Activated naive CD8-positive, alpha-beta T cell (primary cell): ENCODE measurements at regions not wholly inside any gene's neighbourhood (a gene's known extent, or its start where the extent isn't known, plus 50 kb on each side); places are given as distances from the start of the nearest gene placed in this dataset.

Experiments
- H3K27ac Mint-ChIP-seq: one replicate; pipeline ENCODE4 v1.8.0; 2021; ENCODE audit warnings: mixed read lengths
- H3K27me3 Mint-ChIP-seq: one replicate; pipeline ENCODE4 v1.8.0; 2021; ENCODE audit warnings: mixed read lengths
- H3K36me3 Mint-ChIP-seq: one replicate; pipeline ENCODE4 v1.8.0; 2021; ENCODE audit warnings: mixed read lengths
- H3K4me1 Mint-ChIP-seq: one replicate; pipeline ENCODE4 v1.8.0; 2021; ENCODE audit warnings: low read depth, mixed read lengths
- H3K4me3 Mint-ChIP-seq: one replicate; pipeline ENCODE4 v1.8.0; 2021; ENCODE audit warnings: mild to moderate bottlenecking, mixed read lengths
- H3K9me3 Mint-ChIP-seq: one replicate; pipeline ENCODE4 v1.8.0; 2021; ENCODE audit warnings: low read depth, mixed read lengths

DNA sequence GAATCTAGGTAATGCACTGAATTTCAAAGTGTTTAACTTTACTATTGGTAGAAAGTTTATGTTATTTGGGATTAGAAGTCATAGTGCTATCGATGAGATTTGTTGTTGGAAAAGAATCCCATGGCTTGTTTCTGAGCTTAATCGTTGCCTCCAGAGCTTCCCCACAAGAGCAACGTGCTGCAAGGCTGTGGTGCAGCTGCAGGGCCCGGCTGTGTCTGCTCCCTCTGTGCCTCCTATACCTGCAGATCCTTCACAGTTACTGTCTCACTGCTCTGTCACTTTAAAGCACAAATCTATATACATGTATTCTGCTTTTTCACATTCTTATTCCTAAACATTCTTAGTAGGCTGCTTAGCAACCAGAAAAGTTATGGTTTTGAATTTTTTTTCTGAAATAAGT is 826.6 kb upstream of the COBL start:
- Mint-ChIP-seq H3K36me3 (no peaks in the 10 kb centered on the region), H3K27ac (no peak overlapping the region), H3K27me3 (no peaks in the 10 kb centered on the region), H3K4me1 (no peaks in the 10 kb centered on the region), H3K9me3 (peaks cover 3% of the 10 kb centered on the region), H3K4me3 (no peak overlapping the region)

DNA sequence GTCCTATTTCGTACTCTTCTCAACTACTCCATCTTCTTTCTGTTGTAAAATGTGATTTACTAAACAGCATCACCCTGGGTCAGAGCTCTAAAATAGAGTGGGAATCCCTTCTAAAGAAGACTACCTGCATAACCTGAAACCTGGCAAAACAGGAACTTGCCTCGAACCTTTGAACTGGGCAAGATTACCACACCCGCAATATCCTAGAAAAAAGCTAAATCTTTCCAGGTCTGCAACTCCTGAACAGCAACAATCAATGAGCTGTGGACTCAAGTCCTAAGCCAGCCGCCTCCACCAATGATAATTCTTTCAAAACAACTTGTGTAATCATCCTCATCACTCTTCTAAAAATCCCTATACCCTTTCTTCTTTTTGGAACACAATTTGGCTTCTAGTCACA is 824.2 kb upstream of the COBL start:
- Mint-ChIP-seq H3K9me3 (peaks cover 3% of the 10 kb centered on the region), H3K36me3 (no peaks in the 10 kb centered on the region), H3K27ac (no peak overlapping the region), H3K4me1 (no peaks in the 10 kb centered on the region), H3K27me3 (no peaks in the 10 kb centered on the region), H3K4me3 (no peak overlapping the region)

DNA sequence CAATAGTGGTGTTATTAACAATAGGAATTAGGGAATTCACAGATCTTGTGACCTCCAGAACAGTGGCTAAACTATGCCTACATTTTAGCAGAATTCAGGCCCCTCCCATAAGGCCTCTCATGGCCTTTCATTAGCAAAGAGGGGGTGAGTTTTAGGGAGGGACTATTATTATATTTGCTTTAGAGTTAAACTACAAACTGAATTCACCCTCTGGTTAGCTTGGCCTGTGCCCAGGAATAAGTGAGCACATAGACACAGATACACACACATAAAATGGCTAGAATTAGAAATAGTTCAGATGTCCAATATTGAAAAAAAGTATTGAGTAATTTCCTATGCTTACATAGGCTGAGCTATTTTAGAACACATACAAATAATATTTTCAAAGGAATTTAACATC is 818.8 kb upstream of the COBL start:
- H3K36me3 Mint-ChIP-seq = no peaks in the 10 kb centered on the region
- H3K4me1 Mint-ChIP-seq = no peaks in the 10 kb centered on the region
- no peak overlapping the region for H3K27ac Mint-ChIP-seq
- H3K27me3 Mint-ChIP-seq = no peaks in the 10 kb centered on the region
- no peaks in the 10 kb centered on the region for H3K9me3 Mint-ChIP-seq
- H3K4me3 Mint-ChIP-seq = no peak overlapping the region

DNA sequence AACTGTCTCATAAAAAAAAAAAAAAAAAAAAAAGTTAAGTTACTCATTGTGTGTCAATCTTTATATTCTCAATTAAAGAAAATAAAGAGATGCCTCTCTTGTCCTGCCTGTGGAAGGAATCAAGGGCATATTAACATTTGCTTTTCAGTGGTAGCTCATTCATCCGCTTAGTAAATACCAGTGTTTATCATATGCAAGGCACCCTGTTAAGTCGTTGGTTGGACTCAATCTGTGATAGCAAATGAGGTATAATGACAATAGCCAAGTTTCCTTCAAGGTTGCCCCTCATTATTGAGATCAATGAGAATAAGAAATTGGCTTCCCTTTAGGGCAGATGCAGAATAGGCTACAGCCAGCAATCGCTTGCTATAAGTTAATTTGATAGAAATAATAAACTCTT is 812.7 kb upstream of the COBL start:
- H3K36me3 Mint-ChIP-seq = no peaks in the 10 kb centered on the region
- no peaks in the 10 kb centered on the region for H3K9me3 Mint-ChIP-seq
- H3K27me3 Mint-ChIP-seq = no peaks in the 10 kb centered on the region
- H3K4me1 Mint-ChIP-seq = no peaks in the 10 kb centered on the region
- no peak overlapping the region for H3K27ac Mint-ChIP-seq
- no peak overlapping the region for H3K4me3 Mint-ChIP-seq

DNA sequence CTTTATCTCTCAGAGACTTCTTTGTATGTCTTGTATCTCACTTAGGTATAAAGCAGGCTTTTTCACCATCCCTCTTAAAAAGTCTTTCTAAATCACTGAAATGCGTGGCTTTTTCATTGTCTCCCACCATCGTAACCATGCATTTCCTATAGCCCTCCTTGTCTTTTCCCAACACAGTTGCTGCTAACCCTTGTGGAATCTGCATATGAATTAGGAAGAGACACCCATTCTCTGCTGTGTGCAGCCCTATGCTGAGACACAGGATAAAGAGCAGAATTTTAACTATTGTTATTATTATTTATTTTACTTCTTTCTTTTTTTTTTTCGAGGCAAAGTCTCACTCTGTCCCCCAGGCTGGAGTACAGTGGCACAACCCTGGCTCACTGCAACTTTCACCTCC is 804.3 kb upstream of the COBL start:
- H3K36me3 Mint-ChIP-seq = no peaks in the 10 kb centered on the region
- H3K4me3 Mint-ChIP-seq = no peak overlapping the region
- no peaks in the 10 kb centered on the region for H3K4me1 Mint-ChIP-seq
- H3K27ac Mint-ChIP-seq = no peak overlapping the region
- no peaks in the 10 kb centered on the region for H3K27me3 Mint-ChIP-seq
- H3K9me3 Mint-ChIP-seq = peaks cover 6% of the 10 kb centered on the region

DNA sequence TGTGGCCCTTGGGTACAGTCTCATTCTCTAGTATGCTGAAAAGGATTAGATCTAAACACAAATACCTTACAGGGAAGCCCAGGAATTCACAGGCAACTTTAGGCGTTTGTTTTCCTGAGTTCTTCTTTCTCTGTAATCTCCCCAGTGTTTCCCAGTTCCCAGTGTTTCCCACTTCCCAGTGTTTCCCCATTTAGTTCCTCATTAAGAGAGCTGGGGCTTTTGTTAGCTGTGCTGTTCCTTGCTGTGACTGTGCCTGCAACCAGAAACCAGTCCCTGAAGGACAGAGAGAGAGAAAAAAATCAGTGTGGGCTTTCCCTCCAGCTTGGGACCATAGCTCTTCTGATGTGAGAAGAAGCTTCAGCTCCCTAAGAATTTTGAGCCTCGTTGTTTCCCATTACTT is 802.9 kb upstream of the COBL start:
- Mint-ChIP-seq H3K36me3 (no peaks in the 10 kb centered on the region), H3K27ac (no peak overlapping the region)

DNA sequence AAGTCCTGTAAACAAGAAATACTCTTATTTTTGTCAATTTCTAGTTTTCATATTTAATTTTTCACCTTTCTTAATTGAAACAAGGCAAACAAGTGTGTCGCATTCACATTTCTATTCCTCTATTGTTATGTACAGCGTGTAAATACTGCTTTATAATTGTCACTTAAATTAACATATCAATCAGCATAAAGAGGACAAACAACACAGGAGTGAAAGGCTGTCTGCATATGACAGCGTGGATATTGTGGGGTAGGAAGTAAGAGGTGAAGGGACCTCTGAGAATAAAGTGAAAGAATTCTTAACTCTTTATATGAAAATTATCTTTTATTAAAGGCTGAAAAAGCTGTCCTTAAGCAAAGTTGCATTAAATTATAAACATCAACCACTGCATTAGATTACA is 797.9 kb upstream of the COBL start:
- Mint-ChIP-seq H3K27me3 (no peaks in the 10 kb centered on the region), H3K9me3 (no peaks in the 10 kb centered on the region), H3K27ac (no peak overlapping the region), H3K4me1 (no peaks in the 10 kb centered on the region), H3K36me3 (no peaks in the 10 kb centered on the region), H3K4me3 (no peak overlapping the region)

More for the DNA sequence above, 802.9 kb upstream of the COBL start:
- H3K4me3 Mint-ChIP-seq = no peak overlapping the region
- no peaks in the 10 kb centered on the region for H3K4me1 Mint-ChIP-seq
- H3K9me3 Mint-ChIP-seq = peaks cover 6% of the 10 kb centered on the region
- H3K27me3 Mint-ChIP-seq = no peaks in the 10 kb centered on the region

DNA sequence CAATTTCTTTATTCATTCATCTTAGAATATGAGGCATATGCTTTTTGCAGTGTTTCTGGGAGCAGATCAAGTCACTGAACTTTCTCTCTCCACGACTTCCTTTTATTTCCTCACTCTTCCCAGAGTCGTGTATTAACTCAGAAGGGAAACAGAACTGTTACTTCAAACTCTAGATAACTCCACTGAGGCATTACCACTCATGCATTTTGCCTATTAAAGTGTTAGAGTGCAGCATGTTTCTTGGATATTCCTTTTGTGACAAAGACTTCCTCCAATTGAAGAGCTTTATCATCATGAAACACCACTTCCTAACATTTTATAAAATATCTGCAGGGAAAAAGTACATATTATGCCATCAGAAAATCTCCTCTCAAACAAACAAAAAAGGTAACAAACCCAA is 797.4 kb upstream of the COBL start:
- H3K9me3 Mint-ChIP-seq = no peaks in the 10 kb centered on the region
- H3K27me3 Mint-ChIP-seq = no peaks in the 10 kb centered on the region
- H3K4me3 Mint-ChIP-seq = no peak overlapping the region
- no peaks in the 10 kb centered on the region for H3K36me3 Mint-ChIP-seq
- no peak overlapping the region for H3K27ac Mint-ChIP-seq
- no peaks in the 10 kb centered on the region for H3K4me1 Mint-ChIP-seq

DNA sequence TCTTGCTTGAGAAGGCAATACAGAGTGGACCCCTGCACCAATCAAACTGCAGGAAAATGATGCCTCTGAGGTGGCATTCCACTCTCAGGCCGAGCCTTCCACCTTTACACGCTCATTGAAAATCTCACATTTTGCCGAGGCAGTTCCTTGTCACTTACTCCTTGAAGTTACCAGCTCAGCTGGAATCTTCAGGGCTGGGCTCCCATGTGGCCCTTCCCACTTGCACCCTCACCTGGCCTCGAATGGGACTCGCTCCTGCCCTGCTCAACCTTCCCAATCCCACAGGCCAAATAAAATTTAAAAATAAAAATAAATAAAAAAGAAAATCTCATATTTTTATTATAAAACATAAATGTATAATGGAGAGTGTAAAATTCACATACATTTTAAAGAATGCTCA is 790.7 kb upstream of the COBL start:
- Mint-ChIP-seq H3K4me3 (no peak overlapping the region), H3K9me3 (no peaks in the 10 kb centered on the region), H3K27ac (no peak overlapping the region), H3K27me3 (no peaks in the 10 kb centered on the region), H3K36me3 (no peaks in the 10 kb centered on the region), H3K4me1 (no peaks in the 10 kb centered on the region)

DNA sequence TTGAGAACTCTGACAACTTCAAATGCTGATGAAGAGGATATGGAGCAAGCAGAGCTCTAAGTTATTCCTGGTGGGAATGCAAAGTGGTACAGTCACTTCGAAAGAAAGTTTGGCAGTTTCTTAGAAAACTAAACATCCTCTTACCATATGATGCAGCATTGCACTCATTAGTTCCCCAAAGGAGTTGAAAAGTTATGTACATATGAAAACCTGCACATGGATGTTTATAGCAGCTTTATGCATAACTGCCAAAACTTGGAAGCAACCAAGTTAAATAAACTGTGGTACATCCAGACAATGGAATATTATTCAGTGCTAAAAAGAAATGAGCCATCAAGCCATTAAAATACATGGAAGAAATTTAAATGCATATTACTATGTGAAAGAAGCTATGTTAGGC is 779.3 kb upstream of the COBL start:
- Mint-ChIP-seq H3K4me1 (no peaks in the 10 kb centered on the region), H3K27ac (no peak overlapping the region), H3K9me3 (peaks cover 9% of the 10 kb centered on the region), H3K27me3 (no peaks in the 10 kb centered on the region), H3K4me3 (no peak overlapping the region), H3K36me3 (no peaks in the 10 kb centered on the region)

DNA sequence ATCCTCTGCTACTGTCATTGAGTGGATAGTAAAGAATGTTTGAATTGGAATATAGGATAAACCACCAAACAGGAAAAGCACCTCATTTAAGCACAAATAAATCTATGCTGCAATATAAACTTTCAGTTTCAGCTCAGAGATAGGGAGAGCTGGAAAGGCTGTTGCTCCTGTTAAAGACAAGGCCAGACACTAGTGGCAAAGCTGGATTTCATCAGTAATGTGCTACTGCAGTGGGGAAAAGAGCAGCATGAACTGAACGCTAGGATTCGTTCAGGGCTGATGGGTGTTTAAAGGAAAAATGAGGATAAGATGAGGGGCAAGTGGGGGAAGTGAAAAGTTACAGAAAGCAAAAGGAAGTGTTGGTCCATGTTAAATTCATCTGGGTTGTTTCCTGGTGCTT is 775.4 kb upstream of the COBL start:
- peaks cover 5% of the 10 kb centered on the region for H3K27me3 Mint-ChIP-seq
- H3K9me3 Mint-ChIP-seq = peaks cover 4% of the 10 kb centered on the region
- H3K4me1 Mint-ChIP-seq = no peaks in the 10 kb centered on the region
- no peak overlapping the region for H3K27ac Mint-ChIP-seq
- no peak overlapping the region for H3K4me3 Mint-ChIP-seq
- H3K36me3 Mint-ChIP-seq = no peaks in the 10 kb centered on the region

DNA sequence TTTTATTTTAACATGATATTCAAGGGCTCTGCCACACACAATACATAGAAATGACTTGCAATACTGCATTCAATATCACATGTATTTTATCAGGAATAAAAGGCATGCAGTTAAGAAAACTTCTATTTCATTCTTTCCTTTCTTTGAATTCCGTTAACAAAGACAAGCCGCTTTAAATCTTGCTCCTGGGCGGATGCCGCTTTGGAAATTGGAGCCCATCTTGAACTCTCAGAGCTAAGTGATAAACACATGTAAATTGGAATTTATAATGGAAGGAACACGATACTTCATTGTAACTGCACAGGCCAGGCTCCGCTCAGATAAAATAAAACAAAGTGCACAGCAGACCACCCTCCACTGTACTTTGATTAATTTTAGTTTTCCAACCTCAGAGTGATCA is 774.5 kb upstream of the COBL start:
- Mint-ChIP-seq H3K27me3 (peaks cover 5% of the 10 kb centered on the region), H3K36me3 (no peaks in the 10 kb centered on the region), H3K9me3 (peaks cover 2% of the 10 kb centered on the region), H3K4me1 (no peaks in the 10 kb centered on the region), H3K27ac (no peak overlapping the region), H3K4me3 (no peak overlapping the region)

DNA sequence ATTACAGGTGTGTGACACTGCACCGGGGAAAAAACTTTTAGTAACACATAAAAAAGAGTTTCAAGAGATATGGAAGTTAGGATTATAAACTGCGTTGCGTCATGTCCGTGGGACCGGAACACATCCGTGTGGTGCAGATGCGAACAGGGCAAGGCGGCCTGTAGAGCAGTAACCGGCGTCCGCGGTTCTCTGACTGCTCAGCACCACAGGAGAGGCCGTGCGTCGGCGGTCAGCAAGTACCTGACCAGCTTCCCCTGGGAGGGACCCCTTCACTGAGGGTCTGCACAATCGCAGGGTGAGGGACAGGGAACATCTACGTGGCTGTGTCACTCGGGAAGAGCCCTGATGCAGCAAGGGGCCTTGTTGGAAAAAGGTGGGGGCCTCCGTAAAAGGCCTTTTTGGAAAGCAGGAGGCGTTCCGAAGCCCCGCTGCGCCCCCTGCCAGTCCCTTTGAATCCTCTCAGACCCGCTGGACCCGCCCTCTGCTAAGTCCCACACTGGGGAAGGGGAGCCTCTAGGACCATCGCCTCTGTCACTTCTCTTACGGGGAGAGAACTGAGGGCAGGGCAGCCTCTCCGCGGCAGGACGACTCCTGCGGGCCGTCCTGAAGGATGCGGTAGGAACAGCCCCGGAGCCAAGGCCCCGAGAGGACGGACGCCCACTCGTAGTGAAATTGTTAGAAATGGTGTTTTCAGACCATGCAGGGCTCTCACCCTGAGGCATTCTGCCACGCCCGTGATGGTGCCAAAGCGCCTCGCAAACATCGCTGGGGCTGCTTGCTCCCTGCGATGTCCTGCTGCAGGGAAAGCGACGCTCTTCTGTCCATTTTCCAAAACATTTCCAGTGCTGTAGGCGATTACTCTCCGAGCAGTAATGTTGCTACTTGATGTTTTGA is 771.6 kb upstream of the COBL start:
- Mint-ChIP-seq H3K4me3 (no peak overlapping the region), H3K9me3 (no peaks in the 10 kb centered on the region), H3K27me3 (peaks cover 5% of the 10 kb centered on the region), H3K4me1 (no peaks in the 10 kb centered on the region), H3K36me3 (no peaks in the 10 kb centered on the region), H3K27ac (no peak overlapping the region)

DNA sequence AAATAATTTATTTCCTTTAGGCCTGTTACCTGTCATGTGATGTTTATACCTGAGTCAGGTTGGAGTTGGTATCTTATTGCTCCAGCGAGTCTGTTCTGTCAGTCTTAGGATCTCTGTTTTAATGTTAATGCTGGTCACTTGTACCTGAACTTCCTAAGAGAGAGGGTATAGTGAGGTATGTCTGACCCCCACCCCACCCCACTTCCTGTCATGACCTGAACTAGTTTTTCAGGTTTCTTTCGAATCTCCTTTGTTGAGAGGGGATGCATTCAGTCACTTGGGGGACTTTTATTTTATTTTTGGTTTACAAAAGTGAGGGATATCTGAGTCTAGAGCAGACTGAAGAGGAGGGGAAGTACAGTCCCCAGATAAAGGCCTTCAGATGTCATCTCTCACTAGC is 769.0 kb upstream of the COBL start:
- Mint-ChIP-seq H3K4me1 (no peaks in the 10 kb centered on the region), H3K4me3 (no peak overlapping the region), H3K9me3 (no peaks in the 10 kb centered on the region), H3K27ac (no peak overlapping the region), H3K27me3 (peaks cover 5% of the 10 kb centered on the region), H3K36me3 (no peaks in the 10 kb centered on the region)

DNA sequence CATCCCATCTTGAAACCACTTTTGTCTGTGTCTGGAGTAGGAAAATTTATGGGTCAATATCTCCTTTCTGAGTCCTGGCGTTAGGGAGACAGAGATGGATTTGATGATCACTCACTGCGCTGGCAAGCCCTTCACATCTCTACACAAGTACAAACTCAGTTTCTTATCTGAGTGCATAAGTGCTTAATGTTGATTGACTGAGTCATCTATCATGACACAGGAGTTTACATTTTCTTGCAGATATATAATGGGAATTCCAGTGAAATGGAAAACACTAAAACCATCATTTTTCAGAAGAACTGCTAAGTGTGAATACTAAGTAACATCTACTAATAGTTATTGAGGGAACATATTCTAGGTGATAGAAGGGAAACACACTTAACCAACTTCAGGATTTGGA is 763.9 kb upstream of the COBL start:
- no peak overlapping the region for H3K4me3 Mint-ChIP-seq

DNA sequence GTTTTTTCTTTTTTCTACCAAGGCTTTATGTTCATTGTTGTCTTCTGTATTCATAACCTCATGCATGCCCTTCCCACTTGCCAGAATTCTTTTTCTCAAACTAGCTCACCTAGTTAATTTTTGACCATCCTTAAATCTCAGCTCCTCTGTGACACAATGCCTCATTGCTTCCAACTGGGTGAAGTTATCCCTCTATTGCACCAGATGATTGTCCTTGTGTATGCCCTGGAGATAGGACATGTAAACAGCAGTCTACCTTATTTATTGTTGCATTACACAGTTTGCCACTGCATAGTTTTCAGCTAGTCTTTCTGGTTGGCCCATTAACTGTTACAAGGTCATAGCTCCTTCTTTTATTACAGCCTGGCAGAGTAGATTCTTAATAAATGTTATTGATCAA is 763.1 kb upstream of the COBL start:
- H3K27ac Mint-ChIP-seq = no peak overlapping the region
- no peaks in the 10 kb centered on the region for H3K9me3 Mint-ChIP-seq
- no peaks in the 10 kb centered on the region for H3K27me3 Mint-ChIP-seq
- H3K4me1 Mint-ChIP-seq = no peaks in the 10 kb centered on the region
- H3K36me3 Mint-ChIP-seq = no peaks in the 10 kb centered on the region
- H3K4me3 Mint-ChIP-seq = no peak overlapping the region

More for the DNA sequence above, 763.9 kb upstream of the COBL start:
- Mint-ChIP-seq H3K27ac (no peak overlapping the region), H3K27me3 (no peaks in the 10 kb centered on the region), H3K36me3 (no peaks in the 10 kb centered on the region), H3K9me3 (no peaks in the 10 kb centered on the region), H3K4me1 (no peaks in the 10 kb centered on the region)
